SJSA1 (cell line): ENCODE measurements at regions not wholly inside any gene's neighbourhood (a gene's known extent, or its start where the extent isn't known, plus 50 kb on each side); places are given as distances from the start of the nearest gene placed in this dataset.
"Not testable (repeated sequence)": the region's sequence is repeated elsewhere in the genome, so short reads cannot be mapped to it uniquely, and the experiment has no call there.

Source experiments
- DNase-seq, 2 experiments: peaks; one replicate each; pipeline ENCODE4 v3.0.0-alpha.2; 2015 to 2020; ENCODE audit warnings: low spot score in 2 of 2, low read depth in 1 of 2
- H3K27ac ChIP-seq: fragments of 250-450 bp; sonication (Bioruptor Pico); 2 replicates; pipeline ENCODE4 v1.5.1; 2020; ENCODE audit warnings: mild to moderate bottlenecking, moderate library complexity
- H3K27me3 ChIP-seq: fragments of 250-450 bp; sonication (Bioruptor Pico); replicated peaks from 2 replicates; pipeline ENCODE4 v1.5.1; 2020; ENCODE audit warnings: mild to moderate bottlenecking, moderate library complexity
- H3K36me3 ChIP-seq: fragments of 250-450 bp; sonication (Bioruptor Pico); 2 replicates; pipeline ENCODE4 v1.5.1; 2020; ENCODE audit warnings: mild to moderate bottlenecking
- H3K4me1 ChIP-seq: fragments of 250-450 bp; sonication (Bioruptor Pico); replicated peaks from 2 replicates; pipeline ENCODE4 v1.6.1; 2021; ENCODE audit warnings: mild to moderate bottlenecking
- H3K4me3 ChIP-seq: fragments of 250-450 bp; sonication (Bioruptor Pico); 2 replicates; pipeline ENCODE4 v1.5.1; 2020; ENCODE audit warnings: mild to moderate bottlenecking
- H3K9me3 ChIP-seq: fragments of 250-450 bp; sonication (Bioruptor Pico); replicated peaks from 2 replicates; pipeline ENCODE4 v1.5.1; 2020; ENCODE audit warnings: mild to moderate bottlenecking

GRCh38 chr11:46175401-46176002, 54.2 kb upstream of the PHF21A start:
- Histone ChIP-seq H3K4me1 (no peaks in the 10 kb centered on the region), H3K27ac (no peak overlapping the region), H3K9me3 (0 out of 2 replicates have a peak, but pooled peaks cover 2% of the 10 kb centered on the region), H3K27me3 (peaks cover 22% of the 10 kb centered on the region), H3K36me3 (no peaks in the 10 kb centered on the region), H3K4me3 (no peak overlapping the region)
- DNase-seq = no peak

DNA sequence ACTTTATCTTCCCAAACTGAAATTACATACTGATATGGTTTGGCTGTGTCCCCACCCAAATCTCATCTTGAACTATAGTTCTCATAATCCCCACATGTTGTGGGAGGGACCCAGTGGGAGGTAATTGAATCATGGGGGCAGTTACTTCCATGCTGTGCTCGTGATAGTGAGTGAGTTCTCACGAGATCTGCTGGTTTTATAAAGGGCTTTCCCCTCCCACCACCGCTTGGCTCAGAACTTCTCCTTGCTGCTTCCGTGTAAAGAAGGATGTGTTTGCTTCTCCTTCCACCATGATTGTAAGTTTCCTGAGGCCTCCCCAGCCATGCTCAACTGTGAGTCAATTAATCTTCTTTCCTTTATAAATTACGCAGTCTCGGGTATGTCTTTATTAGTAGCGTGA, 50.4 kb upstream of the PHF21A start:
- H3K27ac ChIP-seq, H3K36me3 ChIP-seq, H3K9me3 ChIP-seq, H3K4me3 ChIP-seq, H3K4me1 ChIP-seq, DNase-seq: not testable (repeated sequence)
- peaks cover 38% of the 10 kb centered on the region; the same call in 1 of the 2 replicates for H3K27me3 ChIP-seq
